ENCODE measurements at regions not wholly inside any gene's neighbourhood (a gene's known extent, or its start where the extent isn't known, plus 50 kb on each side); places are given as distances from the start of the nearest gene placed in this dataset.

DNA sequence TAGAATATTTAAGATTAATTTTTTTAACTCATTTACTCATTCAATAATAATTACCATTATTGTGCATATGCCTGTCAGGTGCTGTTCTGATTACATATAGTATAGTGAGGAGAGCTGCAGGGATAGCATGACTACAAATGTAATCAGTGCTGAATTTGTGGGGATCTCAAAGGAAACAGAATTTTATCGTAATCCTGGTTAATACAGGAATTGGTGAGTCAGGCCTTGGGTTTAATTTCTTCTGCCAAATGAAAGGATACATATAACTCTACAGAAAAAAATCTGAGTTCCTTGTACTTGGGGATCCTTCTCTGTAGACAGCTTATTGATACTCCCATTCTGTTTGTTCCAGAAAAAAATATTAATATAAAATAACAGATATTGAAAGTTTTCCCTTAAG, 297.2 kb downstream of the GJA1 start:
- Histone ChIP-seq H3K23ac (ENCODE audit: insufficient read length, low read depth, low read length) (no peak overlapping the region), H2BK12ac (ENCODE audit: insufficient read length, low read depth, low read length) (no peak overlapping the region), H3K9ac (ENCODE audit: extremely low read depth, insufficient read length, low read length) (no peak overlapping the region), H3K27me3 (ENCODE audit: insufficient read depth, low read length) (no peaks in the 10 kb centered on the region), H3K18ac (ENCODE audit: insufficient read length, low read depth, low read length) (no peak overlapping the region), H2AK5ac (ENCODE audit: insufficient read length, low read length) (no peak overlapping the region), H3K56ac (ENCODE audit: insufficient read length, low read depth, low read length) (no peak overlapping the region), H4K8ac (replicated peaks; ENCODE audit: insufficient read length, low read depth, low read length) (no peak overlapping the region), H2BK5ac (ENCODE audit: insufficient read length, low read length) (no peak overlapping the region), H2AFZ (ENCODE audit: low read length) (no peak overlapping the region), H3T11ph (ENCODE audit: low read length) (no peak overlapping the region), H3K4me2 (ENCODE audit: insufficient read depth, insufficient read length, low read length) (no peak overlapping the region), H3K4ac (ENCODE audit: low read depth, low read length) (no peak overlapping the region), H3K79me2 (ENCODE audit: insufficient read depth, low read length) (no peaks in the 10 kb centered on the region), H3K79me1 (ENCODE audit: insufficient read depth, low read depth, low read length, poor library complexity, severe bottlenecking) (no peaks in the 10 kb centered on the region), H2BK120ac (ENCODE audit: low read depth, low read length, poor library complexity, severe bottlenecking) (no peak overlapping the region), H3K9me3 (ENCODE audit: control insufficient read depth, low read depth, low read length) (no peaks in the 10 kb centered on the region), H4K5ac (ENCODE audit: insufficient read length, low read depth, low read length) (no peak overlapping the region), H4K20me1 (ENCODE audit: control insufficient read depth, insufficient read depth, insufficient read length) (no peaks in the 10 kb centered on the region), H2BK20ac (ENCODE audit: low read depth, low read length, poor library complexity, severe bottlenecking) (no peak overlapping the region), H3K14ac (ENCODE audit: insufficient read depth, low read length) (no peak overlapping the region), H3K27ac (ENCODE audit: insufficient read length, low read depth, low read length) (no peak overlapping the region), H3K23me2 (ENCODE audit: insufficient read length, low read depth, low read length, poor library complexity, severe bottlenecking) (no peaks in the 10 kb centered on the region), H2BK15ac (ENCODE audit: low read depth, low read length) (no peak overlapping the region), H3K4me1 (ENCODE audit: insufficient read depth, low read length) (no peaks in the 10 kb centered on the region; the same call in 1 of the 2 replicates), H4K91ac (ENCODE audit: insufficient read length, low read depth, low read length) (no peak overlapping the region)
- H3K36me3 Mint-ChIP-seq (ENCODE audit: insufficient read depth in 1 of 3, low read depth in 3 of 3), result peaks cover 8 to 15% (median 13%) of the 10 kb centered on the region in 3 experiments
- H3K4me3 Mint-ChIP-seq, result no peak overlapping the region
- no CpG with 5 or more reads among the region's 1 CpG for WGBS (ENCODE audit: extremely low coverage, insufficient read length, low lambda C conversion rate)
- H3K27me3 Mint-ChIP-seq (ENCODE audit: low read depth), result no peaks in the 10 kb centered on the region
- H3K9me3 Mint-ChIP-seq, result peaks cover 13 to 18% of the 10 kb centered on the region in 2 experiments
- TF ChIP-seq, protein P1, sequence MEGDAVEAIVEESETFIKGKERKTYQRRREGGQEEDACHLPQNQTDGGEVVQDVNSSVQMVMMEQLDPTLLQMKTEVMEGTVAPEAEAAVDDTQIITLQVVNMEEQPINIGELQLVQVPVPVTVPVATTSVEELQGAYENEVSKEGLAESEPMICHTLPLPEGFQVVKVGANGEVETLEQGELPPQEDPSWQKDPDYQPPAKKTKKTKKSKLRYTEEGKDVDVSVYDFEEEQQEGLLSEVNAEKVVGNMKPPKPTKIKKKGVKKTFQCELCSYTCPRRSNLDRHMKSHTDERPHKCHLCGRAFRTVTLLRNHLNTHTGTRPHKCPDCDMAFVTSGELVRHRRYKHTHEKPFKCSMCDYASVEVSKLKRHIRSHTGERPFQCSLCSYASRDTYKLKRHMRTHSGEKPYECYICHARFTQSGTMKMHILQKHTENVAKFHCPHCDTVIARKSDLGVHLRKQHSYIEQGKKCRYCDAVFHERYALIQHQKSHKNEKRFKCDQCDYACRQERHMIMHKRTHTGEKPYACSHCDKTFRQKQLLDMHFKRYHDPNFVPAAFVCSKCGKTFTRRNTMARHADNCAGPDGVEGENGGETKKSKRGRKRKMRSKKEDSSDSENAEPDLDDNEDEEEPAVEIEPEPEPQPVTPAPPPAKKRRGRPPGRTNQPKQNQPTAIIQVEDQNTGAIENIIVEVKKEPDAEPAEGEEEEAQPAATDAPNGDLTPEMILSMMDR (conservative IDR thresholded peaks at IDR 0.05), result no peak
- H3K27ac Mint-ChIP-seq, result no peak overlapping the region
- H3K4me1 Mint-ChIP-seq, result peaks cover 0 to 4% of the 10 kb centered on the region in 2 experiments; a peak in 2 of 4 replicates
- DNase-seq, result no peak

Data from H9 (cell line).